Gastrocnemius medialis (tissue), 4 donors: ENCODE measurements at regions not wholly inside any gene's neighbourhood (a gene's known extent, or its start where the extent isn't known, plus 50 kb on each side); places are given as distances from the start of the nearest gene placed in this dataset.

ENCODE experiments used
- ATAC-seq, 2 donors: fragments of 150-250 bp; one replicate each; pipeline ENCODE4 v1.9.1; 2016
- DNase-seq, 2 donors: peaks; one replicate each; pipeline ENCODE4 v3.0.0-alpha.2; 2019
- H3K27ac ChIP-seq, 4 donors: fragments of 200-600 bp; sonication (generic); 1 replicate in 1 of 4; 2 replicates in 3 of 4; pipeline ENCODE4 v1.5.1; 2016 to 2018; ENCODE audit warnings: mild to moderate bottlenecking in 2 of 4, moderate library complexity in 1 of 4
- H3K27me3 ChIP-seq, 3 donors: fragments of 200-600 bp; sonication (generic) in 2 of 3; 1 replicate in 1 of 3; 2 replicates in 2 of 3; pipeline versions ENCODE4 v1.5.1 to v1.6.0; 2016 to 2019; ENCODE audit warnings: mild to moderate bottlenecking in 1 of 3, moderate library complexity in 1 of 3
- H3K36me3 ChIP-seq, 2 donors: fragments of 200-600 bp; sonication (generic) in 1 of 2; one replicate each; pipeline ENCODE4 v1.5.1; 2017 to 2018
- H3K4me1 ChIP-seq, 2 donors: fragments of 200-600 bp; sonication (generic) in 1 of 2; one replicate each; pipeline ENCODE4 v1.5.1; 2016 to 2017; ENCODE audit warnings: mild to moderate bottlenecking in 2 of 2
- H3K4me3 ChIP-seq, 4 donors: fragments of 200-600 bp; sonication (generic) in 3 of 4; 1 replicate in 1 of 4; 2 replicates in 3 of 4; pipeline ENCODE4 v1.5.1; 2016 to 2019; ENCODE audit warnings: mild to moderate bottlenecking in 2 of 4
- H3K9me3 ChIP-seq, 3 donors: fragments of 200-600 bp; sonication (generic) in 2 of 3; 1 replicate in 1 of 3; 2 replicates in 2 of 3; pipeline ENCODE4 v1.5.1; 2016 to 2019
- POLR2A ChIP-seq, 2 donors: fragments of 450-650 bp; IDR thresholded peaks; one replicate each; pipeline ENCODE4 v1.6.1; 2017; ENCODE audit warnings: antibody characterized with exemption in 2 of 2, mild to moderate bottlenecking in 2 of 2, moderate library complexity in 2 of 2
- in situ Hi-C, 4 donors: fragments of 200-750 bp; cut with MboI; loops; one replicate each; pipeline versions ENCODE4 v1.15.0 to v1.8.0; 2017; ENCODE audit warnings: low sequenced_read_pairs in 4 of 4
- intact Hi-C: fragments of 100-400 bp; cut with DNase I; formaldehyde crosslinking; loops from one replicate; pipeline ENCODE4 v1.15.1; 2023; ENCODE audit warnings: low total_unique reads
- TF ChIP-seq, protein P1 (sequence below), 5 experiments: fragments of 450-650 bp in 3 of 5; fragments of 200-600 bp in 2 of 5; sonication (generic) in 2 of 5; IDR thresholded peaks in 4 of 5; conservative IDR thresholded peaks in 1 of 5; 1 replicate in 4 of 5; 2 replicates in 1 of 5; pipeline ENCODE4 v1.5.1; 2016 to 2019; ENCODE audit warnings: antibody characterized with exemption in 5 of 5, mild to moderate bottlenecking in 3 of 5, moderate library complexity in 3 of 5

DNA sequence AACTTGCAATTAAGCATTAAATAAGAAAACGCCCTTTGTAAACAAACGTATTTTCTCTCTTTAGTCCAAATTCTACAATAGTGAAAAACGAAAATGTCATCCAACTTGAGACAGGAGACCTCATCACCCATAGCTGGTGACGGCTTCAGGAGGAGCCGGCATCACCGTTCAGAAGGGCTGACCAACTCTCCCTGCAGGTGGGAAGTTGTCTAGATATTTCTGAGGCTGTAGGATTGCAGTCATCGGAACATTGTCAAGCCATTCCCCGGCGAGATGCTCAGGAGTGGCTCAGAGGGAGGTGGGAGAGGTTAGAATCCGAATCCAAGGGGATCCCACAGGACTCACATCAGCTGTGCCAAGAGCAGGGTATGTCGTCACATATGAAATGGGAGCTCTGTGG is 76.7 kb downstream of the RBFOX3 start:
- Histone ChIP-seq H3K27ac (no peak overlapping the region), H3K27me3 (peaks cover 6 to 46% (median 42%) of the 10 kb centered on the region in 3 donors), H3K4me3 (no peak overlapping the region), H3K36me3 (no peaks in the 10 kb centered on the region), H3K9me3 (no peaks in the 10 kb centered on the region), H3K4me1 (no peaks in the 10 kb centered on the region)
- in situ Hi-C loops: no loop called here
- DNase-seq (no peak), ATAC-seq (no peak)
- TF ChIP-seq, protein P1, sequence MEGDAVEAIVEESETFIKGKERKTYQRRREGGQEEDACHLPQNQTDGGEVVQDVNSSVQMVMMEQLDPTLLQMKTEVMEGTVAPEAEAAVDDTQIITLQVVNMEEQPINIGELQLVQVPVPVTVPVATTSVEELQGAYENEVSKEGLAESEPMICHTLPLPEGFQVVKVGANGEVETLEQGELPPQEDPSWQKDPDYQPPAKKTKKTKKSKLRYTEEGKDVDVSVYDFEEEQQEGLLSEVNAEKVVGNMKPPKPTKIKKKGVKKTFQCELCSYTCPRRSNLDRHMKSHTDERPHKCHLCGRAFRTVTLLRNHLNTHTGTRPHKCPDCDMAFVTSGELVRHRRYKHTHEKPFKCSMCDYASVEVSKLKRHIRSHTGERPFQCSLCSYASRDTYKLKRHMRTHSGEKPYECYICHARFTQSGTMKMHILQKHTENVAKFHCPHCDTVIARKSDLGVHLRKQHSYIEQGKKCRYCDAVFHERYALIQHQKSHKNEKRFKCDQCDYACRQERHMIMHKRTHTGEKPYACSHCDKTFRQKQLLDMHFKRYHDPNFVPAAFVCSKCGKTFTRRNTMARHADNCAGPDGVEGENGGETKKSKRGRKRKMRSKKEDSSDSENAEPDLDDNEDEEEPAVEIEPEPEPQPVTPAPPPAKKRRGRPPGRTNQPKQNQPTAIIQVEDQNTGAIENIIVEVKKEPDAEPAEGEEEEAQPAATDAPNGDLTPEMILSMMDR (IDR thresholded peaks at IDR 0.05 in 4 of 5, conservative IDR thresholded peaks at IDR 0.05 in 1 of 5): no peak
- no peak for TF ChIP-seq POLR2A (IDR thresholded peaks at IDR 0.05)
- intact Hi-C loops: no loop called here

GRCh38 chr17:79533116-79533515 is 77.7 kb downstream of the RBFOX3 start:
- no peak overlapping the region for H3K27ac ChIP-seq
- intact Hi-C loops (no loop called here), in situ Hi-C loops (no loop called here)
- no peak for DNase-seq
- peaks cover 6 to 46% (median 39%) of the 10 kb centered on the region in 3 donors for H3K27me3 ChIP-seq
- TF ChIP-seq, protein P1 (IDR thresholded peaks at IDR 0.05 in 4 of 5, conservative IDR thresholded peaks at IDR 0.05 in 1 of 5): no peak
- TF ChIP-seq POLR2A (IDR thresholded peaks at IDR 0.05): no peak
- no peaks in the 10 kb centered on the region for H3K9me3 ChIP-seq
- H3K4me3 ChIP-seq: no peak overlapping the region
- ATAC-seq: no peak
- no peaks in the 10 kb centered on the region for H3K4me1 ChIP-seq
- H3K36me3 ChIP-seq: no peaks in the 10 kb centered on the region

DNA sequence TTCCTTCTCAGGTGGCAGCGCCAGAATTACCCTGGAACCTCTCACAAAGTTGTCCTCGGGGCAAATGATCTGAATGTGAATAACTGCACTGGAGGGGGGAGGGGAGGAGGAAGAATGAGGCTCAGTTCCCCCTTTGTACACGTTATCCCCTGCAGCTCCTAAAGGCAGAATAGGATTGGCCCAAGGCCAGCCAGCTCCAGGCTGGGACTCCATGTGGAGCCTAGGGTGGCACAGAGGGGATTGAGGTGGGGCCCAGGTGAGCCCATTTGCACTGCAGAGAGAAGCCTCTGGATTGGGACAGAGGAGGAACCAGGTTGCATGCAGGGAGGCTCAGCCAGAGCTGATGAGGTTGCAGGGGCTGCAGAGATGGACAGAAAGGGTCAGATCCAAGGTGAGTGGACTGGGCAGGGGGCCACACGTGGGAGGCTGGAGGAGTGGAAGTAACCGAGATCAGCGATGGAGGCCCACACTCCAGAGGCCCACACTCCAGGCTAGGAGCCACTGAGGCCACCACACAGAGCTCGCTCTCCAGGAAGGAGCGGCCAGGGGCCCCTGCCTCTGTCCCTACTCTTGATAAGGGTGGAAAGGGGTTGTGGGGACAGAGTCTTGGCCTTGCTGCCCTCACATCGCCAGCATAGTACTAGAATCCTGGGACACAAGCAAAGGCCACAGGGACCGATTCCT is 78.6 kb downstream of the RBFOX3 start:
- Histone ChIP-seq H3K27me3 (peaks cover 6 to 46% (median 38%) of the 10 kb centered on the region in 3 donors), H3K27ac (no peak overlapping the region)
- no peak for DNase-seq

DNA sequence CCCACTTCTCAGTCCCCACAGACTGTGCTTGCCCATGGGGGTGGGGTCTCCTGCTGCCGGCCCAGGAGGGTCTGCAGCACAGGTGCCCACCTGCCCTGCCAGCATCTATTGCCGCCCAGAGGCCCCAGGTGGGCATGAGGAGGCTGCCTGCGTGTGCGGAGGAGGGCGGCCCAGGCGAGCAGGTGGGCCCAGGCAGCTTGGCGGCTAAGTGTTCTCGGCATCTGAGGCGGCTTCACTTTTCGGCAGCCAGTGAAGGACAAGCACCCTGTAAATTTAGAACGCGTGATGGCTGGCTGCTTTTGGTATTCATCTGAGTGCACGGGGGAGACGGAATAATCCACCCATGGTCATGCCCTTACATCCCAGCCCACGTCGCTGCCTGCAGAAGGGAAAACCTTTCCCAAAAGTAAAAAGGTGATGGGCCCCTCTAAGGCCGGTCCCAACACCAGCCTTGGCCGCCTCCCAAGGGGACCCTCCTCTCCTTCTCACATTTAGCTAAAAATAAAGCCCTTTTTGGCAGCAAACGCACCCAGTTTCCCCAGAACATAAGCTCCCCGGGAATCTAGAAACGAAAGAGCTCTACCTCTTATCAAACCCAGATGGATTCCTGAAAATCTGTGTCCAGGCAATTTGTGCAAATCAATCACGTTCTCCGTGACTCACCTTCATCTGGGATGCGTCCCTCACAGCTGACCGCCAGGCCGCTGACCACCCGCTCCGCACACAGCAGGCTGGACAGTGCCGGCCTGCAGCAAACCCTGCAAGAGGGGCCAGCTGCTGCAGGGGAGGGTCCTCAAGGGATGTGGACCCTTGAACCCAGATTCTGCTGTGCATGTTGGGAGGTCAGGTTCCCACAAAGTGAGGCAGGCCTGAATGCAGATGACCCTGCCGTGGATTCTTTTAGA is 79.4 kb downstream of the RBFOX3 start:
- in situ Hi-C loops (no loop called here), intact Hi-C loops (no loop called here)
- no peaks in the 10 kb centered on the region for H3K36me3 ChIP-seq
- ATAC-seq (no peak), DNase-seq (no peak)
- H3K4me3 ChIP-seq: no peak overlapping the region
- no peak for TF ChIP-seq POLR2A (IDR thresholded peaks at IDR 0.05)
- no peaks in the 10 kb centered on the region for H3K4me1 ChIP-seq
- H3K27me3 ChIP-seq: peaks cover 5 to 42% (median 40%) of the 10 kb centered on the region in 3 donors
- no peak overlapping the region for H3K27ac ChIP-seq
- H3K9me3 ChIP-seq: no peaks in the 10 kb centered on the region

More for the DNA sequence above, 78.6 kb downstream of the RBFOX3 start:
- Histone ChIP-seq H3K36me3 (no peaks in the 10 kb centered on the region), H3K4me3 (no peak overlapping the region), H3K4me1 (no peaks in the 10 kb centered on the region), H3K9me3 (no peaks in the 10 kb centered on the region)
- no peak for ATAC-seq
- TF ChIP-seq, protein P1 (IDR thresholded peaks at IDR 0.05 in 4 of 5, conservative IDR thresholded peaks at IDR 0.05 in 1 of 5): no peak
- TF ChIP-seq POLR2A (IDR thresholded peaks at IDR 0.05): no peak
- intact Hi-C loops (no loop called here), in situ Hi-C loops (no loop called here)
